ENCODE measurements at regions not wholly inside any gene's neighbourhood (a gene's known extent, or its start where the extent isn't known, plus 50 kb on each side); places are given as distances from the start of the nearest gene placed in this dataset.

DNA sequence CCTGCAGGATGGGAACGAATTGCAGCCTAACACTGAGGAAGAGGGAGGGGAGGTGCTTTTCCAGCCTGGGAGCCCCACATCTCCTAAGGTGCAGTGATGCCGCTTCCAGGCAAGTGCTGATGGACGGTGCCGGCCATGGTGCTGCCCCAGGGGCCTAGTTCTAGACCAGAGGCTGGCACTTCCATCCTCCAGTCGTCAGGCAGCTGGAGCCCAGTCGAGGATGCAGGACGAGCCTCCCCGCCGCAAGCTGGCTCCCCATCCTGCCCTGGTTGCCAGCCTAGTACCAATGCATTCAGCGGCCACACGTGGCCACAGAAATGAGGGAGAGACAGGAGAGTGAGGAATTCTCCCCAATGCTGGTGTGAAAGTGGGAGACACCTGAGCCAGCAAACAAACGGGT is 413.5 kb downstream of the ZNF516 start:
- ATAC-seq (no peak), DNase-seq (ENCODE audit: low spot score) (no peak)
- Histone ChIP-seq H2AFZ (no peak overlapping the region), H3K4me1 (ENCODE audit: insufficient read depth) (no peaks in the 10 kb centered on the region), H3K79me2 (replicated peaks; ENCODE audit: insufficient read depth) (no peaks in the 10 kb centered on the region), H3K27me3 (ENCODE audit: insufficient read depth) (no peaks in the 10 kb centered on the region), H3K27ac (ENCODE audit: low read depth) (no peak overlapping the region), H3K4me2 (no peak overlapping the region), H4K20me1 (replicated peaks; ENCODE audit: insufficient read depth) (no peaks in the 10 kb centered on the region), H3F3A (replicated peaks; ENCODE audit: low read depth) (no peaks in the 10 kb centered on the region), H3K4me3 (no peak overlapping the region), H3K36me3 (ENCODE audit: insufficient read depth) (no peaks in the 10 kb centered on the region), H3K9me2 (ENCODE audit: insufficient read depth) (peaks cover 8% of the 10 kb centered on the region; the same call in 1 of the 2 replicates)
- H3K27me3 Mint-ChIP-seq (ENCODE audit: insufficient read depth, low read depth, poor library complexity), result no peaks in the 10 kb centered on the region
- no peak overlapping the region for H3K27ac Mint-ChIP-seq
- TF ChIP-seq, protein P1, sequence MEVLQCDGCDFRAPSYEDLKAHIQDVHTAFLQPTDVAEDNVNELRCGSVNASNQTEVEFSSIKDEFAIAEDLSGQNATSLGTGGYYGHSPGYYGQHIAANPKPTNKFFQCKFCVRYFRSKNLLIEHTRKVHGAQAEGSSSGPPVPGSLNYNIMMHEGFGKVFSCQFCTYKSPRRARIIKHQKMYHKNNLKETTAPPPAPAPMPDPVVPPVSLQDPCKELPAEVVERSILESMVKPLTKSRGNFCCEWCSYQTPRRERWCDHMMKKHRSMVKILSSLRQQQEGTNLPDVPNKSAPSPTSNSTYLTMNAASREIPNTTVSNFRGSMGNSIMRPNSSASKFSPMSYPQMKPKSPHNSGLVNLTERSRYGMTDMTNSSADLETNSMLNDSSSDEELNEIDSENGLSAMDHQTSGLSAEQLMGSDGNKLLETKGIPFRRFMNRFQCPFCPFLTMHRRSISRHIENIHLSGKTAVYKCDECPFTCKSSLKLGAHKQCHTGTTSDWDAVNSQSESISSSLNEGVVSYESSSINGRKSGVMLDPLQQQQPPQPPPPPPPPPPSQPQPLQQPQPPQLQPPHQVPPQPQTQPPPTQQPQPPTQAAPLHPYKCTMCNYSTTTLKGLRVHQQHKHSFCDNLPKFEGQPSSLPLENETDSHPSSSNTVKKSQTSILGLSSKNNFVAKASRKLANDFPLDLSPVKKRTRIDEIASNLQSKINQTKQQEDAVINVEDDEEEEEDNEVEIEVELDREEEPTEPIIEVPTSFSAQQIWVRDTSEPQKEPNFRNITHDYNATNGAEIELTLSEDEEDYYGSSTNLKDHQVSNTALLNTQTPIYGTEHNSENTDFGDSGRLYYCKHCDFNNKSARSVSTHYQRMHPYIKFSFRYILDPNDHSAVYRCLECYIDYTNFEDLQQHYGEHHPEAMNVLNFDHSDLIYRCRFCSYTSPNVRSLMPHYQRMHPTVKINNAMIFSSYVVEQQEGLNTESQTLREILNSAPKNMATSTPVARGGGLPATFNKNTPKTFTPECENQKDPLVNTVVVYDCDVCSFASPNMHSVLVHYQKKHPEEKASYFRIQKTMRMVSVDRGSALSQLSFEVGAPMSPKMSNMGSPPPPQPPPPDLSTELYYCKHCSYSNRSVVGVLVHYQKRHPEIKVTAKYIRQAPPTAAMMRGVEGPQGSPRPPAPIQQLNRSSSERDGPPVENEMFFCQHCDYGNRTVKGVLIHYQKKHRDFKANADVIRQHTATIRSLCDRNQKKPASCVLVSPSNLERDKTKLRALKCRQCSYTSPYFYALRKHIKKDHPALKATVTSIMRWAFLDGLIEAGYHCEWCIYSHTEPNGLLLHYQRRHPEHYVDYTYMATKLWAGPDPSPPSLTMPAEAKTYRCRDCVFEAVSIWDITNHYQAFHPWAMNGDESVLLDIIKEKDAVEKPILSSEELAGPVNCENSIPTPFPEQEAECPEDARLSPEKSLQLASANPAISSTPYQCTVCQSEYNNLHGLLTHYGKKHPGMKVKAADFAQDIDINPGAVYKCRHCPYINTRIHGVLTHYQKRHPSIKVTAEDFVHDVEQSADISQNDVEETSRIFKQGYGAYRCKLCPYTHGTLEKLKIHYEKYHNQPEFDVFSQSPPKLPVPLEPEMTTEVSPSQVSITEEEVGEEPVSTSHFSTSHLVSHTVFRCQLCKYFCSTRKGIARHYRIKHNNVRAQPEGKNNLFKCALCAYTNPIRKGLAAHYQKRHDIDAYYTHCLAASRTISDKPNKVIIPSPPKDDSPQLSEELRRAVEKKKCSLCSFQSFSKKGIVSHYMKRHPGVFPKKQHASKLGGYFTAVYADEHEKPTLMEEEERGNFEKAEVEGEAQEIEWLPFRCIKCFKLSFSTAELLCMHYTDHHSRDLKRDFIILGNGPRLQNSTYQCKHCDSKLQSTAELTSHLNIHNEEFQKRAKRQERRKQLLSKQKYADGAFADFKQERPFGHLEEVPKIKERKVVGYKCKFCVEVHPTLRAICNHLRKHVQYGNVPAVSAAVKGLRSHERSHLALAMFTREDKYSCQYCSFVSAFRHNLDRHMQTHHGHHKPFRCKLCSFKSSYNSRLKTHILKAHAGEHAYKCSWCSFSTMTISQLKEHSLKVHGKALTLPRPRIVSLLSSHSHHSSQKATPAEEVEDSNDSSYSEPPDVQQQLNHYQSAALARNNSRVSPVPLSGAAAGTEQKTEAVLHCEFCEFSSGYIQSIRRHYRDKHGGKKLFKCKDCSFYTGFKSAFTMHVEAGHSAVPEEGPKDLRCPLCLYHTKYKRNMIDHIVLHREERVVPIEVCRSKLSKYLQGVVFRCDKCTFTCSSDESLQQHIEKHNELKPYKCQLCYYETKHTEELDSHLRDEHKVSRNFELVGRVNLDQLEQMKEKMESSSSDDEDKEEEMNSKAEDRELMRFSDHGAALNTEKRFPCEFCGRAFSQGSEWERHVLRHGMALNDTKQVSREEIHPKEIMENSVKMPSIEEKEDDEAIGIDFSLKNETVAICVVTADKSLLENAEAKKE (CRISPR knock-in tag; IDR thresholded peaks at IDR 0.05), result no peak
- TF ChIP-seq ZNF331 (CRISPR knock-in tag; IDR thresholded peaks at IDR 0.05; ENCODE audit: low read depth) (no peak), CTCF (conservative IDR thresholded peaks at IDR 0.05; ENCODE audit: low read depth in 2 of 2) (no peak), REST (IDR thresholded peaks at IDR 0.05; ENCODE audit: unreplicated experiment) (no peak), POLR2AphosphoS5 (IDR thresholded peaks at IDR 0.05; ENCODE audit: low read depth) (no peak), STAT1 (IDR thresholded peaks at IDR 0.05; ENCODE audit: unreplicated experiment) (no peak), ZNF114 (CRISPR knock-in tag; IDR thresholded peaks at IDR 0.05) (no peak), JUNB (IDR thresholded peaks at IDR 0.05; ENCODE audit: unreplicated experiment) (no peak), EZH2 (IDR thresholded peaks at IDR 0.05; ENCODE audit: low read depth, unreplicated experiment) (no peak)
- peaks cover 22% of the 10 kb centered on the region for H3K9me3 Mint-ChIP-seq
- H3K36me3 Mint-ChIP-seq (ENCODE audit: low read depth), result peaks cover 6% of the 10 kb centered on the region; the same call in 1 of the 3 replicates
- no peak overlapping the region for H3K4me3 Mint-ChIP-seq
- no peaks in the 10 kb centered on the region for H3K4me1 Mint-ChIP-seq

Measured in GM23338 (cell line).